Upper lobe of left lung (tissue), 6 donors: ENCODE measurements at regions not wholly inside any gene's neighbourhood (a gene's known extent, or its start where the extent isn't known, plus 50 kb on each side); places are given as distances from the start of the nearest gene placed in this dataset.
A peak's percentile ranks its signal among the peaks of the same experiment; 100 is the strongest.

ENCODE experiments used
- ATAC-seq, 2 donors: fragments of 200-7000 bp; cut with Tn5 transposase; one replicate each; pipeline ENCODE4 v1.9.1; 2022; ENCODE audit warnings: mild to moderate bottlenecking in 2 of 2, moderate library complexity in 2 of 2; ENCODE audit not compliant: low FRiP score in 2 of 2
- DNase-seq, 2 donors: peaks; one replicate each; pipeline ENCODE4 v3.0.0-alpha.2; 2019 to 2020
- H3K27ac ChIP-seq, 4 donors: fragments of 200-600 bp; sonication (generic); one replicate each; pipeline ENCODE4 v1.5.1; 2016 to 2019
- H3K27me3 ChIP-seq, 4 donors: fragments of 200-600 bp; sonication (generic); one replicate each; pipeline ENCODE4 v1.5.1; 2017 to 2019
- H3K36me3 ChIP-seq, 4 donors: fragments of 200-600 bp; sonication (generic); one replicate each; pipeline ENCODE4 v1.5.1; 2016 to 2019
- H3K4me1 ChIP-seq, 4 donors: fragments of 200-600 bp; sonication (generic); one replicate each; pipeline ENCODE4 v1.5.1; 2018 to 2019
- H3K4me3 ChIP-seq, 4 donors: fragments of 200-600 bp; sonication (generic); one replicate each; pipeline ENCODE4 v1.5.1; 2017 to 2019; ENCODE audit warnings: mild to moderate bottlenecking in 2 of 4, moderate library complexity in 1 of 4
- H3K9me3 ChIP-seq, 4 donors: fragments of 200-600 bp; sonication (generic); one replicate each; pipeline ENCODE4 v1.5.1; 2018 to 2019
- CTCF ChIP-seq, 6 experiments: fragments of 450-650 bp in 4 of 6; fragments of 200-600 bp in 2 of 6; sonication (generic) in 2 of 6; IDR thresholded peaks; one replicate each; pipeline ENCODE4 v1.5.1; 2016 to 2019; ENCODE audit warnings: antibody characterized with exemption in 6 of 6
- EP300 ChIP-seq, 4 donors: sonication (generic); formaldehyde crosslinking; IDR thresholded peaks; one replicate each; pipeline ENCODE4 v1.5.1; 2017; ENCODE audit warnings: antibody characterized with exemption in 4 of 4, control low read depth in 2 of 4
- POLR2A ChIP-seq, 4 donors: fragments of 450-650 bp; IDR thresholded peaks; one replicate each; pipeline ENCODE4 v1.5.1; 2016 to 2017; ENCODE audit warnings: antibody characterized with exemption in 4 of 4, mild to moderate bottlenecking in 2 of 4
- POLR2AphosphoS5 ChIP-seq, 2 donors: sonication (generic); formaldehyde crosslinking; IDR thresholded peaks; one replicate each; pipeline ENCODE4 v1.5.1; 2017; ENCODE audit warnings: antibody characterized with exemption in 2 of 2
- WGBS, 2 donors: methylation state at CpG; one replicate each; pipeline ENCODE4 v1.1.5; 2017 to 2018; 5-methylcytosine and 5-hydroxymethylcytosine counted together
- donor health status: DM: no; HTN: no; CAD: no; lungs with moderate emphysema.
- donor health status: DM: no; HTN: yes; CAD: no; lungs with severe emphysema.

- no peak for DNase-seq
- Histone ChIP-seq H3K36me3 (no peaks in the 10 kb centered on the region), H3K27ac (no peak overlapping the region), H3K4me3 (no peak overlapping the region), H3K27me3 (no peaks in the 10 kb centered on the region), H3K9me3 (no peaks in the 10 kb centered on the region), H3K4me1 (no peaks in the 10 kb centered on the region)
- 66 to 87% methylated on average over 3 to 6 of the region's 6 CpGs for WGBS, 2 donors
- ATAC-seq, result no peak
- TF ChIP-seq EP300 (IDR thresholded peaks at IDR 0.05), result no peak
- no peak for TF ChIP-seq POLR2AphosphoS5 (IDR thresholded peaks at IDR 0.05)
- no peak for TF ChIP-seq POLR2A (IDR thresholded peaks at IDR 0.05)
- no peak for TF ChIP-seq CTCF (IDR thresholded peaks at IDR 0.05)
Measured at GRCh38 chr2:128686881-128687555, 368.4 kb upstream of the HS6ST1 start.

- Histone ChIP-seq H3K4me3 (no peak overlapping the region), H3K9me3 (no peaks in the 10 kb centered on the region), H3K27me3 (no peaks in the 10 kb centered on the region), H3K4me1 (no peaks in the 10 kb centered on the region), H3K36me3 (no peaks in the 10 kb centered on the region), H3K27ac (no peak overlapping the region)
- 81 to 94% methylated on average over 4 of the region's 4 CpGs for WGBS, 2 donors
- TF ChIP-seq POLR2A (IDR thresholded peaks at IDR 0.05), result no peak
- TF ChIP-seq EP300 (IDR thresholded peaks at IDR 0.05), result no peak
- TF ChIP-seq CTCF (IDR thresholded peaks at IDR 0.05), result no peak
- TF ChIP-seq POLR2AphosphoS5 (IDR thresholded peaks at IDR 0.05), result no peak
- DNase-seq (peak in 1 of 2 donors; percentile 32), ATAC-seq (no peak)
Measured at GRCh38 chr2:128687565-128687964, 368.9 kb upstream of the HS6ST1 start.

GRCh38 chr2:128689971-128690370 lies 371.3 kb upstream of the HS6ST1 start:
- DNase-seq, result no peak
- Histone ChIP-seq H3K36me3 (no peaks in the 10 kb centered on the region), H3K9me3 (no peaks in the 10 kb centered on the region), H3K27me3 (no peaks in the 10 kb centered on the region), H3K27ac (no peak overlapping the region), H3K4me3 (no peak overlapping the region), H3K4me1 (no peaks in the 10 kb centered on the region)
- TF ChIP-seq CTCF (IDR thresholded peaks at IDR 0.05) (no peak), EP300 (IDR thresholded peaks at IDR 0.05) (no peak), POLR2A (IDR thresholded peaks at IDR 0.05) (no peak), POLR2AphosphoS5 (IDR thresholded peaks at IDR 0.05) (no peak)
- ATAC-seq, result no peak
- 82 to 88% methylated on average over 14 of the region's 14 CpGs for WGBS, 2 donors

- H3K27me3 ChIP-seq, result no peaks in the 10 kb centered on the region
- ATAC-seq (no peak), DNase-seq (no peak)
- no peaks in the 10 kb centered on the region for H3K36me3 ChIP-seq
- H3K4me1 ChIP-seq, result no peaks in the 10 kb centered on the region
- 86 to 92% methylated on average over 6 to 14 of the region's 14 CpGs for WGBS, 2 donors
- no peak for TF ChIP-seq CTCF (IDR thresholded peaks at IDR 0.05)
- H3K27ac ChIP-seq, result no peak overlapping the region
- H3K9me3 ChIP-seq, result no peaks in the 10 kb centered on the region
- no peak overlapping the region for H3K4me3 ChIP-seq
Measured at GRCh38 chr2:128690431-128690830, 371.8 kb upstream of the HS6ST1 start.

- no peak for ATAC-seq
- H3K27me3 ChIP-seq, result no peaks in the 10 kb centered on the region
- DNase-seq, result no peak
- no peaks in the 10 kb centered on the region for H3K9me3 ChIP-seq
- H3K4me3 ChIP-seq, result no peak overlapping the region
- WGBS, 2 donors, result 68 to 82% methylated on average over 7 to 9 of the region's 9 CpGs
- H3K27ac ChIP-seq, result no peak overlapping the region
- H3K4me1 ChIP-seq, result no peaks in the 10 kb centered on the region
- TF ChIP-seq CTCF (IDR thresholded peaks at IDR 0.05) (no peak), POLR2AphosphoS5 (IDR thresholded peaks at IDR 0.05) (no peak), EP300 (IDR thresholded peaks at IDR 0.05) (no peak), POLR2A (IDR thresholded peaks at IDR 0.05) (no peak)
- no peaks in the 10 kb centered on the region for H3K36me3 ChIP-seq
Measured at GRCh38 chr2:128690869-128691268, 372.2 kb upstream of the HS6ST1 start.
